GM12891 (cell line): ENCODE measurements at regions not wholly inside any gene's neighbourhood (a gene's known extent, or its start where the extent isn't known, plus 50 kb on each side); places are given as distances from the start of the nearest gene placed in this dataset.

Source experiments
- PAX5 ChIP-seq: IDR thresholded peaks from 2 replicates; pipeline ENCODE4 v1.6.1; 2011; ENCODE audit warnings: low read length, moderate library complexity, mild to moderate bottlenecking; ENCODE audit not compliant: insufficient read depth, severe bottlenecking
- POLR2A ChIP-seq: IDR thresholded peaks from 2 replicates; pipeline ENCODE4 v1.6.1; 2011; ENCODE audit warnings: low read depth, low read length, control low read depth
- POLR2AphosphoS5 ChIP-seq: IDR thresholded peaks from 2 replicates; pipeline ENCODE4 v1.6.1; 2011; ENCODE audit warnings: low read depth, low read length, control low read depth
- POU2F2 ChIP-seq: IDR thresholded peaks from 2 replicates; pipeline ENCODE4 v1.6.1; 2011; ENCODE audit warnings: low read depth, mild to moderate bottlenecking, control low read depth, low read length, moderate library complexity
- TAF1 ChIP-seq: IDR thresholded peaks from 2 replicates; pipeline ENCODE4 v1.6.1; 2011; ENCODE audit warnings: low read depth, low read length, control low read depth

- TF ChIP-seq POLR2A (no peak), POU2F2 (no peak), POLR2AphosphoS5 (no peak), TAF1 (no peak), PAX5 (no peak)
Observed at GRCh38 chr7:89584896-89585295, 569.4 kb upstream of the STEAP1 start.
